ENCODE measurements at regions not wholly inside any gene's neighbourhood (a gene's known extent, or its start where the extent isn't known, plus 50 kb on each side); places are given as distances from the start of the nearest gene placed in this dataset.
A peak's percentile ranks its signal among the peaks of the same experiment; 100 is the strongest.
"Not testable (repeated sequence)": the region's sequence is repeated elsewhere in the genome, so short reads cannot be mapped to it uniquely, and the experiment has no call there.

GRCh38 chr14:49089107-49089506, 497.1 kb downstream of the RPS29 start:
- Histone ChIP-seq H3K36me3 (no peaks in the 10 kb centered on the region), H3K27ac (no peak overlapping the region), H3K4me3 (ENCODE audit: low read depth, low read length) (no peak overlapping the region), H3K9me3 (ENCODE audit: severe bottlenecking) (no peaks in the 10 kb centered on the region), H3K27me3 (ENCODE audit: insufficient read depth, low read depth, severe bottlenecking) (no peaks in the 10 kb centered on the region)
- no peak for DNase-seq
- TF ChIP-seq CTCF (IDR thresholded peaks at IDR 0.05; ENCODE audit: low read depth, low read length), result no peak

- DNase-seq; H3K27me3 ChIP-seq (ENCODE audit: insufficient read depth, low read depth, severe bottlenecking); H3K4me3 ChIP-seq (ENCODE audit: low read depth, low read length); H3K36me3 ChIP-seq; H3K27ac ChIP-seq: not testable (repeated sequence)
- H3K9me3 ChIP-seq (ENCODE audit: severe bottlenecking), result peaks cover 11% of the 10 kb centered on the region
Observed at GRCh38 chr14:49073292-49073691, 512.9 kb downstream of the RPS29 start.

GRCh38 chr14:49058511-49058910, 527.7 kb downstream of the RPS29 start:
- H3K27me3 ChIP-seq (ENCODE audit: insufficient read depth, low read depth, severe bottlenecking), result no peaks in the 10 kb centered on the region
- no peak overlapping the region for H3K27ac ChIP-seq
- H3K9me3 ChIP-seq (ENCODE audit: severe bottlenecking), result no peaks in the 10 kb centered on the region
- no peak for DNase-seq
- TF ChIP-seq CTCF (IDR thresholded peaks at IDR 0.05; ENCODE audit: low read depth, low read length), result no peak
- H3K4me3 ChIP-seq (ENCODE audit: low read depth, low read length), result no peak overlapping the region
- H3K36me3 ChIP-seq, result no peaks in the 10 kb centered on the region

GRCh38 chr14:49057838-49058510, 528.2 kb downstream of the RPS29 start:
- Histone ChIP-seq H3K9me3 (ENCODE audit: severe bottlenecking) (no peaks in the 10 kb centered on the region), H3K4me3 (ENCODE audit: low read depth, low read length) (no peak overlapping the region), H3K27me3 (ENCODE audit: insufficient read depth, low read depth, severe bottlenecking) (no peaks in the 10 kb centered on the region), H3K36me3 (no peaks in the 10 kb centered on the region), H3K27ac (no peak overlapping the region)
- TF ChIP-seq CTCF (IDR thresholded peaks at IDR 0.05; ENCODE audit: low read depth, low read length), result no peak
- no peak for DNase-seq

- H3K36me3 ChIP-seq, result no peaks in the 10 kb centered on the region
- H3K27me3 ChIP-seq (ENCODE audit: insufficient read depth, low read depth, severe bottlenecking), result no peaks in the 10 kb centered on the region
- no peak overlapping the region for H3K4me3 ChIP-seq (ENCODE audit: low read depth, low read length)
- no peaks in the 10 kb centered on the region for H3K9me3 ChIP-seq (ENCODE audit: severe bottlenecking)
- no peak for DNase-seq
- no peak for TF ChIP-seq CTCF (IDR thresholded peaks at IDR 0.05; ENCODE audit: low read depth, low read length)
- H3K27ac ChIP-seq, result no peak overlapping the region
Observed at GRCh38 chr14:49056021-49056420, 530.2 kb downstream of the RPS29 start.

- peak overlapping the region; percentile 79 for H3K27ac ChIP-seq
- peak; percentile 66 for DNase-seq
- no peaks in the 10 kb centered on the region for H3K36me3 ChIP-seq
- H3K27me3 ChIP-seq (ENCODE audit: insufficient read depth, low read depth, severe bottlenecking), result no peaks in the 10 kb centered on the region
- H3K4me3 ChIP-seq (ENCODE audit: low read depth, low read length), result peak overlapping the region; percentile 7; the same call in 1 of the 2 replicates
- no peaks in the 10 kb centered on the region for H3K9me3 ChIP-seq (ENCODE audit: severe bottlenecking)
- TF ChIP-seq CTCF (IDR thresholded peaks at IDR 0.05; ENCODE audit: low read depth, low read length), result no peak
Observed at GRCh38 chr14:49052521-49052920, 533.7 kb downstream of the RPS29 start.
